Activated T-cell treated with anti-CD3 and anti-CD28 coated beads, Interleukin-2, amount 50 U/mL, for 72 hours (primary cell): ENCODE measurements at regions not wholly inside any gene's neighbourhood (a gene's known extent, or its start where the extent isn't known, plus 50 kb on each side); places are given as distances from the start of the nearest gene placed in this dataset.
A peak's percentile ranks its signal among the peaks of the same experiment; 100 is the strongest.

Experiments used
- ATAC-seq, 2 donors: fragments of 150-1000 bp; cut with Tn5 transposase; replicated peaks in 1 of 2; 2 replicates each; pipeline ENCODE4 v1.10.0; 2021; ENCODE audit warnings: moderate library complexity in 2 of 2, mild to moderate bottlenecking in 1 of 2
- DNase-seq, 2 donors: peaks; one replicate each; pipeline ENCODE4 v3.0.0; 2021 to 2022; ENCODE audit warnings: mixed read lengths in 1 of 2
- H3K27ac Mint-ChIP-seq: one replicate; pipeline ENCODE4 v1.8.0; 2022; ENCODE audit warnings: mild to moderate bottlenecking, moderate library complexity, mixed read lengths
- H3K27me3 Mint-ChIP-seq: one replicate; pipeline ENCODE4 v1.8.0; 2022; ENCODE audit warnings: low read depth, mixed read lengths
- H3K36me3 Mint-ChIP-seq, 2 donors: one replicate each; pipeline ENCODE4 v1.8.0; 2022; ENCODE audit warnings: mixed read lengths in 2 of 2, mild to moderate bottlenecking in 1 of 2; ENCODE audit not compliant: insufficient read depth in 2 of 2
- H3K4me1 Mint-ChIP-seq: one replicate; pipeline ENCODE4 v1.8.0; 2022; ENCODE audit warnings: low read depth, mixed read lengths
- H3K4me3 Mint-ChIP-seq, 2 donors: one replicate each; pipeline ENCODE4 v1.8.0; 2022; ENCODE audit warnings: mild to moderate bottlenecking in 2 of 2, mixed read lengths in 2 of 2, moderate library complexity in 2 of 2
- H3K9me3 Mint-ChIP-seq, 2 donors: one replicate each; pipeline ENCODE4 v1.8.0; 2022; ENCODE audit warnings: mixed read lengths in 2 of 2

GRCh38 chr13:34356686-34357434, 538.9 kb downstream of the RFC3 start:
- H3K4me1 Mint-ChIP-seq, result no peaks in the 10 kb centered on the region
- no peaks in the 10 kb centered on the region for H3K36me3 Mint-ChIP-seq
- no peak overlapping the region for H3K4me3 Mint-ChIP-seq
- peaks cover 0 to 2% of the 10 kb centered on the region in 2 donors for H3K9me3 Mint-ChIP-seq
- DNase-seq (no peak), ATAC-seq (no peak)
- no peaks in the 10 kb centered on the region for H3K27me3 Mint-ChIP-seq
- H3K27ac Mint-ChIP-seq, result no peak overlapping the region

GRCh38 chr13:34357435-34358232, 539.7 kb downstream of the RFC3 start:
- Mint-ChIP-seq H3K27me3 (no peaks in the 10 kb centered on the region), H3K4me1 (no peaks in the 10 kb centered on the region), H3K27ac (no peak overlapping the region), H3K4me3 (no peak overlapping the region), H3K9me3 (no peaks in the 10 kb centered on the region), H3K36me3 (no peaks in the 10 kb centered on the region)
- ATAC-seq, result no peak
- no peak for DNase-seq

GRCh38 chr13:34358811-34359513, 541.0 kb downstream of the RFC3 start:
- no peak for DNase-seq
- H3K36me3 Mint-ChIP-seq, result no peaks in the 10 kb centered on the region
- H3K27ac Mint-ChIP-seq, result no peak overlapping the region
- no peaks in the 10 kb centered on the region for H3K9me3 Mint-ChIP-seq
- peak in 1 of 2 donors; percentile 63 for ATAC-seq
- no peaks in the 10 kb centered on the region for H3K4me1 Mint-ChIP-seq
- H3K27me3 Mint-ChIP-seq, result no peaks in the 10 kb centered on the region
- no peak overlapping the region for H3K4me3 Mint-ChIP-seq

- H3K27ac Mint-ChIP-seq, result no peak overlapping the region
- H3K4me3 Mint-ChIP-seq, result no peak overlapping the region
- H3K9me3 Mint-ChIP-seq, result no peaks in the 10 kb centered on the region
- no peak for ATAC-seq
- no peaks in the 10 kb centered on the region for H3K27me3 Mint-ChIP-seq
- no peak for DNase-seq
- no peaks in the 10 kb centered on the region for H3K36me3 Mint-ChIP-seq
- no peaks in the 10 kb centered on the region for H3K4me1 Mint-ChIP-seq
These were observed 542.8 kb downstream of the RFC3 start for GRCh38 chr13:34360702-34361101.

- Mint-ChIP-seq H3K36me3 (no peaks in the 10 kb centered on the region), H3K9me3 (no peaks in the 10 kb centered on the region), H3K4me1 (no peaks in the 10 kb centered on the region), H3K27me3 (no peaks in the 10 kb centered on the region), H3K4me3 (no peak overlapping the region), H3K27ac (no peak overlapping the region)
- DNase-seq (no peak), ATAC-seq (no peak)
These were observed 543.6 kb downstream of the RFC3 start for GRCh38 chr13:34361560-34361959.

GRCh38 chr13:34363266-34363665, 545.3 kb downstream of the RFC3 start:
- Mint-ChIP-seq H3K4me1 (no peaks in the 10 kb centered on the region), H3K27ac (no peak overlapping the region), H3K4me3 (no peak overlapping the region), H3K36me3 (no peaks in the 10 kb centered on the region), H3K27me3 (no peaks in the 10 kb centered on the region), H3K9me3 (peaks cover 0 to 2% of the 10 kb centered on the region in 2 donors)
- ATAC-seq (no peak), DNase-seq (no peak)

GRCh38 chr13:34364633-34365032, 546.7 kb downstream of the RFC3 start:
- Mint-ChIP-seq H3K4me1 (no peaks in the 10 kb centered on the region), H3K36me3 (no peaks in the 10 kb centered on the region), H3K9me3 (peaks cover 2 to 3% of the 10 kb centered on the region in 2 donors), H3K4me3 (no peak overlapping the region), H3K27me3 (no peaks in the 10 kb centered on the region), H3K27ac (no peak overlapping the region)
- ATAC-seq (no peak), DNase-seq (no peak)

GRCh38 chr13:34369931-34370330, 552.0 kb downstream of the RFC3 start:
- Mint-ChIP-seq H3K36me3 (no peaks in the 10 kb centered on the region), H3K4me3 (no peak overlapping the region), H3K27ac (no peak overlapping the region), H3K4me1 (no peaks in the 10 kb centered on the region), H3K9me3 (peaks cover 3 to 4% of the 10 kb centered on the region in 2 donors), H3K27me3 (no peaks in the 10 kb centered on the region)
- DNase-seq (no peak), ATAC-seq (no peak)

- Mint-ChIP-seq H3K36me3 (no peaks in the 10 kb centered on the region), H3K9me3 (peaks cover 3 to 4% of the 10 kb centered on the region in 2 donors), H3K27me3 (no peaks in the 10 kb centered on the region), H3K4me1 (no peaks in the 10 kb centered on the region), H3K27ac (no peak overlapping the region), H3K4me3 (no peak overlapping the region)
- ATAC-seq (no peak), DNase-seq (no peak)
These were observed 553.2 kb downstream of the RFC3 start for GRCh38 chr13:34371108-34371507.

GRCh38 chr13:34371645-34372395, 553.9 kb downstream of the RFC3 start:
- Mint-ChIP-seq H3K36me3 (no peaks in the 10 kb centered on the region), H3K4me1 (no peaks in the 10 kb centered on the region), H3K27me3 (no peaks in the 10 kb centered on the region), H3K9me3 (peaks cover 1 to 3% of the 10 kb centered on the region in 2 donors), H3K27ac (no peak overlapping the region), H3K4me3 (no peak overlapping the region)
- ATAC-seq, result no peak
- DNase-seq, result no peak

- Mint-ChIP-seq H3K27me3 (no peaks in the 10 kb centered on the region), H3K27ac (no peak overlapping the region), H3K4me3 (no peak overlapping the region), H3K9me3 (peaks cover 1 to 3% of the 10 kb centered on the region in 2 donors), H3K4me1 (no peaks in the 10 kb centered on the region), H3K36me3 (no peaks in the 10 kb centered on the region)
- ATAC-seq, result no peak
- no peak for DNase-seq
These were observed 554.6 kb downstream of the RFC3 start for GRCh38 chr13:34372581-34372980.

- H3K9me3 Mint-ChIP-seq, result peaks cover 2 to 3% of the 10 kb centered on the region in 2 donors
- no peak overlapping the region for H3K4me3 Mint-ChIP-seq
- DNase-seq (no peak), ATAC-seq (no peak)
- H3K27ac Mint-ChIP-seq, result no peak overlapping the region
- H3K4me1 Mint-ChIP-seq, result no peaks in the 10 kb centered on the region
- H3K36me3 Mint-ChIP-seq, result no peaks in the 10 kb centered on the region
- H3K27me3 Mint-ChIP-seq, result no peaks in the 10 kb centered on the region
These were observed 558.5 kb downstream of the RFC3 start for GRCh38 chr13:34376483-34376882.

- DNase-seq, result no peak
- Mint-ChIP-seq H3K27ac (no peak overlapping the region), H3K4me3 (no peak overlapping the region), H3K9me3 (peaks cover 2 to 3% of the 10 kb centered on the region in 2 donors), H3K36me3 (no peaks in the 10 kb centered on the region), H3K27me3 (no peaks in the 10 kb centered on the region), H3K4me1 (no peaks in the 10 kb centered on the region)
- no peak for ATAC-seq
These were observed 560.8 kb upstream of the NBEA start for GRCh38 chr13:34381228-34381627.
